HG02798 (cell line): ENCODE measurements at regions not wholly inside any gene's neighbourhood (a gene's known extent, or its start where the extent isn't known, plus 50 kb on each side); places are given as distances from the start of the nearest gene placed in this dataset.

Experiments used
- ATAC-seq: cut with Tn5 transposase; IDR thresholded peaks from one replicate; pipeline ENCODE4 v1.9.1; 2021; ENCODE audit warnings: mild to moderate bottlenecking; ENCODE audit not compliant: unreplicated experiment, poor library complexity

- peak; percentile 95 for ATAC-seq
Observed at GRCh38 chr12:77324763-77325468, 259.5 kb upstream of the E2F7 start.

GRCh38 chr12:77324416-77324762, 259.0 kb upstream of the E2F7 start:
- no peak for ATAC-seq

GRCh38 chr12:77323788-77324415, 258.5 kb upstream of the E2F7 start:
- no peak for ATAC-seq

- no peak for ATAC-seq
Observed at GRCh38 chr12:77319166-77319565, 253.8 kb upstream of the E2F7 start.

GRCh38 chr12:77315407-77315806, 250.0 kb upstream of the E2F7 start:
- no peak for ATAC-seq

- ATAC-seq: no peak
Observed at GRCh38 chr12:77314378-77315052, 249.1 kb upstream of the E2F7 start.

GRCh38 chr12:77308056-77308455, 242.7 kb upstream of the E2F7 start:
- no peak for ATAC-seq

GRCh38 chr12:77300811-77301210, 235.4 kb upstream of the E2F7 start:
- no peak for ATAC-seq

- no peak for ATAC-seq
Observed at GRCh38 chr12:77299910-77300669, 234.7 kb upstream of the E2F7 start.

GRCh38 chr12:77299001-77299400, 233.6 kb upstream of the E2F7 start:
- no peak for ATAC-seq

- ATAC-seq: no peak
Observed at GRCh38 chr12:77294016-77294415, 228.6 kb upstream of the E2F7 start.

GRCh38 chr12:77274926-77275325, 209.6 kb upstream of the E2F7 start:
- ATAC-seq: no peak

- no peak for ATAC-seq
Observed at GRCh38 chr12:77273898-77274297, 208.5 kb upstream of the E2F7 start.

GRCh38 chr12:77256956-77257355, 191.6 kb upstream of the E2F7 start:
- no peak for ATAC-seq

- ATAC-seq: no peak
Observed at GRCh38 chr12:77253321-77253720, 188.0 kb upstream of the E2F7 start.

- no peak for ATAC-seq
Observed at GRCh38 chr12:77251799-77252198, 186.4 kb upstream of the E2F7 start.

- no peak for ATAC-seq
Observed at GRCh38 chr12:77249892-77250291, 184.5 kb upstream of the E2F7 start.

GRCh38 chr12:77248036-77248435, 182.7 kb upstream of the E2F7 start:
- no peak for ATAC-seq

- ATAC-seq: no peak
Observed at GRCh38 chr12:77247542-77247941, 182.2 kb upstream of the E2F7 start.

GRCh38 chr12:77243345-77243744, 178.0 kb upstream of the E2F7 start:
- ATAC-seq: no peak

GRCh38 chr12:77239617-77240016, 174.2 kb upstream of the E2F7 start:
- ATAC-seq: no peak
